ENCODE measurements at regions not wholly inside any gene's neighbourhood (a gene's known extent, or its start where the extent isn't known, plus 50 kb on each side); places are given as distances from the start of the nearest gene placed in this dataset.

GRCh38 chr5:97542469-97542868 lies 359.4 kb upstream of the RIOK2 start:
- Histone ChIP-seq H3K27me3 (ENCODE audit: control insufficient read depth, insufficient read depth, low read length) (no peaks in the 10 kb centered on the region; the same call in 1 of the 2 replicates), H3K23ac (ENCODE audit: low read depth, low read length) (no peak overlapping the region), H4K5ac (ENCODE audit: low read depth, low read length) (no peak overlapping the region), H4K91ac (ENCODE audit: insufficient read depth, low read depth, low read length) (no peak overlapping the region), H3K14ac (replicated peaks; ENCODE audit: low read depth, low read length) (no peak overlapping the region), H3K56ac (ENCODE audit: extremely low read depth, insufficient read depth, low read length) (no peak overlapping the region), H2BK120ac (ENCODE audit: low read depth, low read length) (no peak overlapping the region), H3K4me1 (ENCODE audit: control insufficient read depth, insufficient read depth, low read length) (no peaks in the 10 kb centered on the region), H3K18ac (ENCODE audit: low read depth, low read length) (no peak overlapping the region), H3K4me2 (ENCODE audit: low read depth, low read length) (no peak overlapping the region), H2AK9ac (replicated peaks; ENCODE audit: low read depth, low read length, poor library complexity) (no peak overlapping the region), H2AFZ (replicated peaks; ENCODE audit: low read length, poor library complexity) (no peak overlapping the region), H2AK5ac (ENCODE audit: low read depth, low read length) (no peak overlapping the region), H3K4ac (ENCODE audit: low read depth, low read length) (no peak overlapping the region), H3K27ac (ENCODE audit: insufficient read depth, low read length) (no peak overlapping the region), H3K4me3 (ENCODE audit: insufficient read depth, low read depth, low read length) (no peak overlapping the region), H2BK15ac (ENCODE audit: low read depth, low read length) (no peak overlapping the region), H3K9me1 (ENCODE audit: insufficient read depth, low read length) (no peaks in the 10 kb centered on the region), H2BK5ac (ENCODE audit: low read depth, low read length, poor library complexity, severe bottlenecking) (no peak overlapping the region), H2BK20ac (ENCODE audit: low read depth, low read length) (no peak overlapping the region), H3K9ac (ENCODE audit: low read depth, low read length) (no peak overlapping the region), H3K9me3 (ENCODE audit: control insufficient read depth, insufficient read depth, low read length) (no peaks in the 10 kb centered on the region), H4K20me1 (ENCODE audit: insufficient read depth, low read length) (no peaks in the 10 kb centered on the region), H3K36me3 (ENCODE audit: control insufficient read depth, insufficient read depth, low read length) (no peaks in the 10 kb centered on the region), H4K8ac (ENCODE audit: low read depth in 2 of 2, low read length in 2 of 2) (no peak overlapping the region), H3K79me1 (ENCODE audit: low read depth in 1 of 2, low read length in 2 of 2) (no peaks in the 10 kb centered on the region)
- CTCF ChIA-PET: interaction anchor here (0.8 kb wide), 1 partner anchor 8 kb away, joined by 4 read pairs; no protein-coding TSS in a partner anchor
- dilution Hi-C loops (cut with HindIII; ENCODE audit: low sequenced_read_pairs, unreplicated experiment): no loop called here
- POLR2A ChIA-PET (ENCODE audit: unreplicated experiment): no interaction called here
- BruUV-seq (replicated peaks): no TSS peak
- intact Hi-C loops (cut with micrococcal nuclease): loop anchor here (10.0 kb wide), 1 partner anchor 1282 kb away; no protein-coding TSS in a partner anchor
- DNase-seq: no peak
- in situ Hi-C loops (cut with MboI; ENCODE audit: low sequenced_read_pairs): loop anchor here (25.0 kb wide), 1 partner anchor 1245 kb away; no protein-coding TSS in a partner anchor
- no peak for TF ChIP-seq SMC3 (IDR thresholded peaks at IDR 0.05; ENCODE audit: low read depth, low read length)
- TF ChIP-seq NFE2L2 (IDR thresholded peaks at IDR 0.05; ENCODE audit: low read depth, low read length): no peak
- TF ChIP-seq BHLHE40 (IDR thresholded peaks at IDR 0.05; ENCODE audit: low read depth, low read length): no peak
- TF ChIP-seq ELK1 (IDR thresholded peaks at IDR 0.05; ENCODE audit: borderline replicate concordance, low read depth, low read length): no peak
- TF ChIP-seq POLR2A (IDR thresholded peaks at IDR 0.05; ENCODE audit: low read depth, low read length): no peak
- no peak for TF ChIP-seq CTCF (conservative IDR thresholded peaks at IDR 0.05; ENCODE audit: low read depth, low read length)
- no CpG with 5 or more reads among the region's 1 CpG for WGBS, 2 experiments (ENCODE audit: extremely low coverage in 2 of 2, insufficient read length in 1 of 2)
- no peak for ATAC-seq (ENCODE audit: low read depth)
